GM19455 (cell line): ENCODE measurements at regions not wholly inside any gene's neighbourhood (a gene's known extent, or its start where the extent isn't known, plus 50 kb on each side); places are given as distances from the start of the nearest gene placed in this dataset.

Experiments used
- ATAC-seq: cut with Tn5 transposase; IDR thresholded peaks from one replicate; pipeline ENCODE4 v1.9.1; 2021; ENCODE audit not compliant: unreplicated experiment

- ATAC-seq = no peak
Observed at GRCh38 chr11:19409307-19409706, 168.6 kb upstream of the E2F8 start.

- no peak for ATAC-seq
Observed at GRCh38 chr11:19407677-19408270, 167.0 kb upstream of the E2F8 start.

- ATAC-seq = no peak
Observed at GRCh38 chr11:19405966-19406365, 165.2 kb upstream of the E2F8 start.

- ATAC-seq = no peak
Observed at GRCh38 chr11:19404787-19405186, 164.0 kb upstream of the E2F8 start.

- ATAC-seq = no peak
Observed at GRCh38 chr11:19403196-19403895, 162.6 kb upstream of the E2F8 start.

GRCh38 chr11:19400296-19400695, 159.6 kb upstream of the E2F8 start:
- no peak for ATAC-seq

GRCh38 chr11:19398772-19399527, 158.2 kb upstream of the E2F8 start:
- no peak for ATAC-seq

- ATAC-seq = no peak
Observed at GRCh38 chr11:19398273-19398672, 157.5 kb upstream of the E2F8 start.

GRCh38 chr11:19395050-19395449, 154.3 kb upstream of the E2F8 start:
- ATAC-seq = no peak

- ATAC-seq = peak; percentile 60
Observed at GRCh38 chr11:19394525-19395016, 153.8 kb upstream of the E2F8 start.

GRCh38 chr11:19393941-19394340, 153.2 kb upstream of the E2F8 start:
- no peak for ATAC-seq

- no peak for ATAC-seq
Observed at GRCh38 chr11:19392847-19393518, 152.2 kb upstream of the E2F8 start.

- ATAC-seq = no peak
Observed at GRCh38 chr11:19392321-19392720, 151.6 kb upstream of the E2F8 start.

GRCh38 chr11:19391652-19392051, 150.9 kb upstream of the E2F8 start:
- no peak for ATAC-seq

GRCh38 chr11:19391026-19391425, 150.3 kb upstream of the E2F8 start:
- no peak for ATAC-seq

GRCh38 chr11:19389787-19390303, 149.1 kb upstream of the E2F8 start:
- ATAC-seq = no peak

- ATAC-seq = no peak
Observed at GRCh38 chr11:19382131-19382611, 141.4 kb upstream of the E2F8 start.

- no peak for ATAC-seq
Observed at GRCh38 chr11:19380375-19380774, 139.6 kb upstream of the E2F8 start.

- ATAC-seq = no peak
Observed at GRCh38 chr11:19379465-19379864, 138.7 kb upstream of the E2F8 start.

- ATAC-seq = no peak
Observed at GRCh38 chr11:19378814-19379213, 138.1 kb upstream of the E2F8 start.

- no peak for ATAC-seq
Observed at GRCh38 chr11:19377881-19378280, 137.1 kb upstream of the E2F8 start.
